ENCODE measurements at regions not wholly inside any gene's neighbourhood (a gene's known extent, or its start where the extent isn't known, plus 50 kb on each side); places are given as distances from the start of the nearest gene placed in this dataset.

DNA sequence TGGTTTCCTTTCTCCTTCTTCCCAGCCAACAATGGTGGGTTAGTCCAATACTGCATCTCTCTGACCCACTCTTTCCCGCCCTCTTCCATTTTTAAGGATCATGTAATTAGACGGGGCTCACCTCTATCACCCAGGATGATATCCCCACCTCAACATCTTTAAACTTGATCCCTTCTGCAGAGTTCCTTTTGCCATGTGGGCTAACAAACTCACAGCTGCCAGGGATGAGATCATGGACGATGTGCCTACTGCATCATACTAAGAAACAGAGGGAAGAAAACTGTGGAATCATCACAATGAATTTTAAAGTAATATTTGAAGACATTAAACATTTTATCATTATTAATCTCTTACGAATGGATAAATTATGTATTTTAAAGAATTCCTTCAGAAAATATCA, 183.5 kb downstream of the RDH14 start:
- DNase-seq, result peak in 1 of 2 experiments; percentile 13

DNA sequence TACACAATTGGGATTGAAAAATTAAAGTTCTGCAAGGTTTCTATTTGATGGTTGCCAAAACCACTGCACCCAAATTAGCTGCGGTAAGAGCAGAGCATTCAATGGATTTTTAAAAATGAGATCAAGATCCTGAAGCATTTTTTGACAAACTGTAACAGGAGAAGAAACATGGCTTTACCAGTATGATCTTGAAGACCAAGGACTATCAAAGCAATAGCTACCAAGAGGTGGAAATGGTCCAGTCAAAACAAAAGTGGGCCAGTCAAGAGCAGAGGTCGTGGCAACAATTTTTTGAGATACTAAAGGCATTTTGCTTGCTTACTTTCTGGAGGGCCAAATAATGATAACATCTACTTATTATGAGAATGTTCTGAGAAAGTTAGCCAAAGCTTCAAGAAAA, 186.8 kb downstream of the RDH14 start:
- no peak for DNase-seq

DNA sequence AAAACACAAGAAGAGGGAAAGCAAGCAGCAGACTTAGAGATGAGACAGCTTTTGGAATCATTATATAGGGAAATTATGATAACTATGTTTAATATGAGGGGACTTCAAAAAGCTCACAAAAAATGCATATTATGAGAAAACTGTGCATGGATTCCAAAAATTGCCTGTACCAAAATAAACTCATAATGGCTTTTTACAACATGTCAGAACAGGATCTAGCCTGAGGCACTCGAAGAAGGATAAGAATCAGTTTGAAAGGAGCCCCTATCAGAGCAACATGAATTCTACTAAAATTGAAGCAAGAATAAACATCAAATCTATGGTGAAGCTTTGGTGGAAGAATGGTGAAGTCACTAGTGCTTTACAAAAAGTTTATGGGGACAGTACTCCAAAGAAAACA, 187.4 kb downstream of the RDH14 start:
- no peak for DNase-seq

DNA sequence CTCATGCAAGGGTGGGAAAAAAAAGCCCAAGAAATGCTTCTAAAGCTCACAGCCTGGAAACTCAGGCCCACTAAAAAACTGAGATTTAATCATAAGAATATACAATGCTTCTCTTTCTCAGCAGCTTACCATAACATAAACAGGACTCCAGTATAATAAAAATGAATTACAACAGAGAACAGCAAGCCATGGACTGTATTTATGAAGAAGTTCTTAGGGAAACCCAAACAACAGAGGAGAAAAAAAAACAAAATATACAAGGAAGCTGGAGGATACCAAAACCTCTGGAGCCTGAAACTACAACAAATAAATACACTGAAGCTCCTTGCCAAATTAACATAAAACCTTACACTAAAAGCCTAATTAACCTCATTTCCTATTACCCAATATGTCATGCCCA, 187.8 kb downstream of the RDH14 start:
- DNase-seq, result no peak

DNA sequence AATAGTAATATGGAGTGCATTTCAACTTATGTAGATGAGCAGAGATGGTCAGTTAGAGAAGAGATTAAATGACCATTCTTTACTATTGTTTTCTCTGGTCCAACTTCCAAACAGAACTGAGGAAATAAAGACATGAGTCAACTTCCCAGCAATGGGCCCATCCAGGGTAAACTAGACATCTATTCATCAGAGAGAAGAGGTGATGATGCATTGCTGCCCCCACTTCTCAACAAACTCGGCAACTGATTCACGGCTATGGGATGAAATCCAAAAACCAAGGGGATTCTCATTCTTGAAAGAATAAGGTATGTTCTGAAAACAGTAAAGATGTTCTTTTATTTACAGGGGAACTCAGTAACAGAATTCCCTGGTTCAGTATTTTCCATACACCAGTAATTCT, 190.7 kb downstream of the RDH14 start:
- DNase-seq, result no peak

DNA sequence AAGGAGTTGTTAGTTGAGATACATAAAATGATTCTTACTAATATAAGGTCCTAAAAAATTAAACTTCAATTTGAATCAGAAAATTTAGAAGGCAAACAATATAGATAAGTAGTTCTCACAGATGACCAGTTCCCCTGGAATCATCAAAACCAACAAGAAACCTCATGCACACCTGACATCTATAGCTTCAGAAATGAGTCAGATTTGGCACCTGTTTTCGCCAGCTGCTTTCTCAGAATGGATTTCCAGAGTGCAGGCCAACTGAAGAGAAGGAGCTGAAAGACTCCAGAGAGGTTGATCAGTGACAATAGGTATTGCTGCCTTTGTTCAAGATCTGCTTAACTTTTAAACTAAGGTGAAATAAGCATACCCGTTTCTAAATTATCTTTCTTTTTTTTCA, 192.4 kb downstream of the RDH14 start:
- DNase-seq, result no peak

DNA sequence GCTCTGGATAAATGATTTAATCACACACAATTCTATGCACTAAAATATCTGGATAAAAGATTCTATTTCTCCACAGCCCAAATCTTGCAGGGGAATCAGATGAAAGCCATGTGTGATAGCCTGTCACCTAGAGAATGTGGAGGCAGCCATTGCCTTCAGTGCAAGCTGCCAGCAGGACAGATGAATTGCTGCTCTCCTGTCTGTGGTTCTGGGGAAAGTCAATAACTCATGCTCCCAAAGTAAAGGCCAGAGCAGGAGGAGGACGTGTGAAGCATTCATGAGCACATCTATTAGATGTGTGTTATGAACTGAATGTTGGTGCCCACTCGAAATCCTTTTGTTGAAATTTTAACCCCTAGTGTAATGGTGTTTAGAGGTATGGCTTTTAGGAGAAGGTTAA, 195.1 kb downstream of the RDH14 start:
- DNase-seq, result no peak

DNA sequence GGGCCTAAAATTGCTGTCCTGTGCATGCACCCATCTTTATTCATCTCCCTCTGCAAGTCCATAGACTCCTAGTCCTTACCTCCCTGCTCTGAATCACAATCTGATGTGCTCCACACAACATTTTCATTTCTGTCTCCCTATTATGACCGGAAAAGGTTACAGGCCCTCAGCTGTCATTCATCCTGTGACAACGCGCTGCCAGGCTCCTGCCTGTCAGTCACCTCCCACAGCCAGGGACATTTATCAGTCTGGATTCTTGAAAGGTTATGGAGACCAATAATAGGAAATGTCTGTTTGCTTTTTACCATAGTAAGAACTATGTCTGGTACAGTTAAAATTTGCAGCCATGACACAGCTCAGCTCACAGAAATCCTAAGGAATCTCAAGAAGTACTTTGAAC, 197.1 kb downstream of the RDH14 start:
- no peak for DNase-seq

DNA sequence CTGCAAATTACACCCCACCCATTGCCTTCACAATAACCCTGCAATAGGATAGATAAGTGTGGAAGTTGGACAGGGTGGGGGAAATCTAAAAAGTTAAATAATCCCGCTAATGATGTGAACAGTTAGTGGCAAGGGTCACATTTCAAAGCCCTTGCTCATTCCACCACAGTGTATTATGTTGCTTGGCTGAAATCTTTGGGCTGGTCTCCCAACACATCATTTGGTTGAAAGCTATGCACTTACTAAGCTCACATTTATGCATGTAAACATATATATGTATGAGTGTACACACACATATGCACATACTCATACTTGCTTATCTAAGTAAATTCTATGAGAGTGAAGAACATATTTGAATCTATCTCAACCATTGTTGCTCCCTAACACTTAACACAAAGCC, 197.8 kb downstream of the RDH14 start:
- no peak for DNase-seq

DNA sequence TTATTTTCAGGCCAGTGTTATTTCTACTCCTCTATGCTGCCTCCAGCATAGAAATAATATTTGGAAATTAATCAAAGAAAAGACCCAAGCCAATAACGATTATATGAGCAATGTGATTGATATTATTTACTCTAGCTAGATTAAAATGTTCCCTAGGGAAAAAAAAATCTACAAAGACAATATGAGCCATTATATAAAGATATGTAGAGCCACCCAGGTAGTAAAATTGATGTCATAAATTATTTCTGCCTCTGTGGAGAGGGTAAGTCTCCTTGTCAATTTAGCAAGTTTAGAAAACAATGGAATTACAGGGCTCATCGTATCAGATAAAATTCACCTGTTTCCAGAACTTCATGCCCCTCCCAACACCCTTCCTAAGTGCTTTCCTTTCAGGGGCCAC, 202.9 kb downstream of the RDH14 start:
- DNase-seq, result no peak

DNA sequence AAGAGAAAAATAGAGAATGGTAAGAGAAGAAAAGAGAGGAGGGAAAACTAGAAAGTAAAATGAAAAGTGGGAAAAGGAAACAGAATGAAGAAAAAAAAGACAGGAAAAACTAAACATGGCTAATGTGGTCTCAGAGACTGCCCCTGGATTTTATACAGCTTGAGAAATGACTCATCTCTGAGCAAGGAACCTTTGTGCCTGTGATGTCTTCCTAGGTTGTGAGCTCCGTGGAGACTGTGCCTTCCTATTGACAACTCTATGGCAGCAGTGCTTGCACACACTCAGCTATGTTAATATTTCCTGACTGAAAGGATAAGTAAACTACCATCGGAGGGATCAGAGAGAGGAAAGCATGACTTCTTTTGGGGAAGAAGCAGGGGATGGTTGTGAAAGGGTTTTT, 203.8 kb downstream of the RDH14 start:
- no peak for DNase-seq

DNA sequence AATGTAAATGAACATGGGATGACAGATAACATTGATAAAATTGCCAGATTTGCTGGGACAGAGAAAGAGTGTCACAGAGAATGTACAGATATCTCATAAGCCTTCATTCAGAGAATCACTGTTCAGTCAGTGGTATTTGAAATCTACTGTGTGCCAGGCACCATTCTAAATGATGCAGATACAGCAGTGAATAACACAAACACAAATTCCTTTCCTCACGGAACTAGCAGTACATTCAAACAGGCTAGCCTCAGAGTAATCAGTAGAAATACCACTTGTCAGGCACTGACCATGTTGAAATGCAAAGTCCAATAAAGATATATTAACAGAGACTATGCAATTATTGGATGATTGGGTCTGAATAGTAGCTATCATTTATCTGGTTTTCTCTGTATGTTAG, 211.0 kb downstream of the RDH14 start:
- DNase-seq, result no peak

DNA sequence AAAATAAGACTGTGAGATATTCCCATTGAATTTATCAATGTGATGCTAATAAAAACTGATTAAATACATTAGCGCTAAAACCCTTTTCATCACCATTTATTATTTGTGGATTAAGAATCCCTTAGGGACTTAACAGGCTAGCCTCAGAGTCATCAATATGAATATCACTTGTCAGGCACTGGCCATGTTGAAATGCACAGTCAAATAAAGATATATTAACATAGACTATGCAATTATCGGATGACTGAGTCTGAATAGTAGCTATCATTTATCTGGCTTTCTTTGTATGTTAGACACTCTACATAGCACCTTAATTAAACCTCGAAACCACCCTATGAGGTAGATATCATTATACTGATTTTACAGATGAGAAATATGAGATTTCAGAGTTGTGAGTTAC, 213.6 kb downstream of the RDH14 start:
- no peak for DNase-seq

DNA sequence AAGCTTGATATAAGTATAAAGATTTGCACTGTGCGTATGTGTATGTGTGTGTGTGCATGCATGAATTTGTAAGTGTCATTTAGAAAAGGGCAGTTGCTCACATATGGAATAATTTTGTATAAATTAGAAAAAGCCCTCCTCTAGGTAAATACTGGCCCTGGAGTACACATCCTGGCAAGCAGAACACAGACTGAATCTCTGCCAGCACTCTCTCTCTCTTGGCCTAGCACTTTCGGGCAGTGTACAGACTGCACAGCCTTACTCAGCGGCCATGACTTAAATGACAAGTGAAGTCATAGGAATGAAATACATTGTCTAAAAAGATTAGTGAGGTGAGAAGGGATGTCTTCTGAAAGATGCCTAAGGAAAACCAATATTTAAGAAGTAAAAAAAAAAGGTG, 214.1 kb downstream of the RDH14 start:
- peak in 1 of 2 experiments; percentile 28 for DNase-seq

DNA sequence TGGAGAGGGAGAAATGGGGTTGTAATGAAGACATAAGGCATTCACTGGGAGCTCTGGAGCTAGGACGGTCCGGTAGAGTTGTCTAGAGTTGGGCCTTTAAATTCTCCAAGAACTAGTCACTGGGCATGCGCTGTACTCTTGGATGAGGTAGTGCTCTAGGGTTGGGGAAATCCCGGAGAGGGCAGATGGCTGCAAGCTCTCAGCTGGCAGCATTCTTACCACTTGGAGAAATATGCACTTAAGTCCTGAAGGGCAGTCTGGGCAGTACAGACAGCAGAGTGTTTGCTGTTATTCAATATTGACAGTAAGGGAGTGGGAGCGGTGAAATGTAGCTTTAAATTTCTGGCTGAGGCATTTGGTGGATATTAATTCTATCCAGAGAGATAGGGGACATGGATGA, 214.6 kb downstream of the RDH14 start:
- peak; percentile 88 to 96 for DNase-seq

DNA sequence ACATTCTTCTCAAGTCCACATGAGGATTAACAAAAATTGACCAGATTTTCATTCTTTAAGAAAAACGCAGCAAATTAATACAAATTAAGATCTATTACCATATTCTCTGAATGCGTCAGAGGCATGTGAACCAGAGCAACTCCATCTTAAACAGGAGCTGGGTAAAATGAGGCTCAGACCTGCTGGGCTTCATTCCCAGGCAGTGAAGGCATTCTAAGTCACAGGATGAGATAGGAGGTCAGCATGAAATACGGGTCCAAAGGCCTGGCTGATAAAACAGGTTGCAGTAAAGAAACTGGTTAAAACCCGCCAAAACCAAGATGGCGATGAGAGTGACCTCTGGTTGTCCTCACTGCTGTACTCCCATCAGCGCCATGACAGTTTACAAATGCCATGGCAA, 217.6 kb downstream of the RDH14 start:
- DNase-seq, result no peak

DNA sequence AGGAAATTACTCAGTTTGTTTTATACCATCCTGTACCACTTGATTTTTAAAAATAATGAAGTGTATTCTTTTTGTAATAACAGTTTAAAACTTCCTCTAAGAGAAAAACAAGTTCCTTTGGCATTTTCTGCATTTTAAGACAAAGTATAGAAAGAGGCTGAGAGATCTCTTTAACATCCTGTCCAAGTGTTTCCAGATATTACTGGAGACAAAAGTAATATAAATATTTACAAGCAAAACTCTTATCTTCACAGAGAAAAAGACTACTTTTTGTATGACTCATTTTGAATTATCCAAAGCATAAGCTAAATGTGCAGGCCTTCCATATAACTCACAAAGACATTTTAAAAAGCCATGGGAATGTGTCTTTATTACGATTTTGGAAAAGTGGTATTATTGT, 221.1 kb downstream of the RDH14 start:
- no peak for DNase-seq

DNA sequence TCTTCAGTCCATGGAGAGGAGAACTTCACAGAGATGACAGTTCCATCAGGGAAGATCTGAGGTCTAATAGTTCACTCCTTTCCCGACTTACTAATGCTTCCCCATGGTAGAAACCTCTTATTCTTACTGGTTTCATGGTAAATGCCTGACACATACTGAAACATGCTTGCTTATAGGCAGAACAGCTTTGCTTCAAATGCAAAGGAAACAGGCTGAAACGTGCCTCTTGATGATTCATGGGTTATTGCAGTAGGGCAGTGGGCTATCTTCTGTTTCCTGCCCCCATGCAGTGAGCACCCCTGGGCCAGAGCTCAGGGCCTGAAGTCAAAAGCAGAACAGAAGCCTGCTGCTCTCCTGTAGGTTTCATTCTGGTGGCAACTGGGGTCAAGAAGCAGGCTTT, 223.5 kb downstream of the RDH14 start:
- no peak for DNase-seq

DNA sequence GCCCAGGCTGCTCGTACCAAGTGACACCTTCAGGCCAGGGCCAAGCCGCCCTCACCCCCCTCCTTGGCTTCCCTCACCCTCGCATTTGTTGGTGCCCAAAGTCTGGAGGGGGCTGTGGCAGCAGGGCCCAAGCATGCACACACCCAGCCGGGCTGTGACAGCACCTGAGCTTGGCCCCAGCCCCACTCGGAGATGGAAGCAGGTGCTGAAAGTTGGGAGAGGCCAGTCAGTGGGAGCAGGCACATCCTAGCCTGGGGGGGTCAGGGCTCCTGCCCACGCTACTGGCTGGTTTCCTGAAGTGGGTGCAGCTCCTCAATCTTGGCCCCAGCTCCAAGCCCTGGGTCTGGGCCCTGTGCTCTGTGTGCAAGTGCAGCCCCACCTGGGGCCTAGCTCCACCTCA, 228.0 kb downstream of the RDH14 start:
- no peak for DNase-seq

DNA sequence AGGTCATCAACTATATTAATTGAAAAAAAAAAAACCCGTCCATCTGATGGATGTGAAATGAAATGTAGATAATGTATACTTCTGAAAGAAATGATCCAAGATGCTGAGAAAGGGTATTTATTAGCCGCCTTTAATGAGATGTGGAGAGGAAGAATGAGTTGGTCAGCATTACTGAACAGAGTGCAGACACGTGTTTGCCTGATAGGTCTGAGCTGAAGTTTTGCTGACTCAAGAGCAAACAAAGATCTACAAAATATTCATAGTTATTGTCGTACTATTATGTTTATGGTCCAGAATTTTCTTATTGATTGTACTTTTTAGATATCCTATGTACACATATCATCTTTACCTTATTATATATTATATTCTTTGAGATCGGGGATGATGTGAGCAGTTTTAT, 235.3 kb downstream of the RDH14 start:
- DNase-seq, result no peak

DNA sequence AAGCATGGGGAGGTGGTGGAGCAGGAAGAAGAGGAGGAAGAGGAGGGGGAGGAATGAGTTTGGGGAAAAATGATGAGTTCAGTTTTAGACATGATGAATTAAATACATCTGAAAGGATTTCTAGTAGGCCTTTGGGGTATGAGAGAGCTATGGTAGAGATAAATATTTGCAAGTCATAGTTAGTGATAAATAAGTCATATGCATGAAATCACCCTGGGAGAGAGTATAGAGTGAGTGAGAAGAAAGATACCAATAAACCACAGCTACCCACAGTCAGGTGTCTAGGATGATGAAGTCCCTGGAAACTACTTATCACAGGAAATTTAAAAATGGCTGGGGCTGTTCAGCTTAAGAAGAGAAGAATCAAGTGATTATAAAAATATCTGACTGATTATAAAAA, 240.5 kb downstream of the RDH14 start:
- DNase-seq, result no peak

DNA sequence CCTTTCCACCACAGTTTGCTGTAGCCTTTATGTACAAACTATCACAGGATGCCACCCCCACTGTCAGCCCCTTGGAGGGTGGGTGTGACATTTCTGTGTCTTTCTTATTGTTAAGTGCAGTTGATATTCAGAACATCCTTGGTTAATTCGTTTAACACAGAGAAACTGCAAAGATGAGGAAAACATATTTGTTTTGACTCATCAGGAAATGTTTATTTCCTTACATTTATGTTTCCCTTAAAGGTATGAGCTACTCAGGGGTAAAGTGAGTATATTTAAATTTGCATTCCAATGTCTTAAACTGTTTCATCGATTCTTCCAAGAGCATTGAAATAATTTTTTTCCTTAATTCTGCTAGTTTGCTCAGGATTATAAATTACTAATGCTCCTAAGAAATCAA, 243.4 kb downstream of the RDH14 start:
- no peak for DNase-seq

DNA sequence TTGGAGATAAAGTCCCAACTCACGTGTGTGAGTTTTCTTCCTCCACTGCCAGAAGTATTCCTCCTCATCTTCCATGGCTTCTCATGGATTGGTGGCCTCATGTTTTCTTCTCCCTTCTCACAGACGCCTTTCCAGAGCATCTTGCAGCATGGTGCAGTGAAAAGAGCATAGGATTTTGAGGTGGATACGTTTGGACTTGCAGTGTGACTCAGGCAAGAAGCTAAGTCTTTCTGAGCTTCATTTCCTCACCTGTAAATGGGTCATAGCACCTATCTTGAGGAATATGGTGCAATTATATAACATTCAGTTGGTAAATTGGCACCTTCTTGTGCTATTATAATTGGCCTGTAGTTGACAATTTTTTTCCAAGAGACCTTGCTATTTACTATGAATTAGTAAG, 247.6 kb downstream of the RDH14 start:
- no peak for DNase-seq

DNA sequence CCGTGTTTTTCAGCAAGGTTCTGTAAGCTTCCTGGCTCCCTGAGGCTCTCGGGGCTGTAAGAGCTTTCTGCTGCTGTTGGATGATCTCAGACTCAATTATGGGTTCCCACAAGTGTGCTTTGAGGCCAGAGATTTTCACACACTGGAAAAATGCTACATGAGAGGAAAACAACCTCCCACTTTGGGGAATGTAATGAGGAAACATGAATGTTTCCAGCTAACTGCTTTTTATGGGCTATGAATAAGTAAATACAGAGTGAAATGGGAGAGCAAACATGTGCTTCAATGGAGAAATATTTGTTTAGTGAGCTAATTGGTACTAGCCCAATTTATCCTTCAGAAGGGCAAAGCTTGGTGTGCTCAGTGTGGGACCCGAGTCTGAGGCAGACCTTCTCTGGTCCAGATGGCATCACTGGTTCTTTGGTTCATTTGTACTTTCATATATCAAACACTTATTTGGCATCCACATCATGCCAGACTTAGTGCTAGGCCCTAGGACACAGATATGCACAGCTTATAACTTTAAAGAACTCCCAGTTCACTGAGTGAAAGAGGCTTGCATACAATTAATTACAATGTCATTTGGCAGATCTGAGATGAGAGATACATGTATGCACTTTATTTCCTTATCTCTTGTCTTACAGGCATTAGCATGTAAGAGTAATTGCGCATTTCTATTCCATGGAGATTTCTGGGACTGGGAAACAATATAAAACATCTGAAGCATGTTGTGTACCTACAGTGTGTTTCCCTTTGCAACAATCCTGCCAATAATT, 248.8 kb downstream of the RDH14 start:
- DNase-seq, result no peak

DNA sequence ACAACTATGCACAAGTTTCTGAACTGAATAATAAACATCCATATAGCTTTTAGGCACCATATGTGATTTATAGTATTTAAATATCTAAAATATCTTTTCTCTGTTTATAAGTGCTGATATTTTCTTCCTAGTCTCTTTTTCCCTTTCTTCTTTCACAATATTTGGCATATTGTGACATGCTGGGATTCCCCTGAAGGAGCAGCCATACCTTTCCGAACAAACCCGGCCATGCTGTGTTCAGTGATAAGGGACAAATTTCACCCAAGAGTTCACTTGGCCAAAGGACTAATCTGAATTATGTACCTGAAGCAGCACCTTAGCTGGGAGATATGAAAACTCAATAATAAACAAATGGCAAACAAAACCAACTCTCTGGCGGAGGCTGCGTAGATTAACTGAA, 250.8 kb downstream of the RDH14 start:
- DNase-seq, result no peak

DNA sequence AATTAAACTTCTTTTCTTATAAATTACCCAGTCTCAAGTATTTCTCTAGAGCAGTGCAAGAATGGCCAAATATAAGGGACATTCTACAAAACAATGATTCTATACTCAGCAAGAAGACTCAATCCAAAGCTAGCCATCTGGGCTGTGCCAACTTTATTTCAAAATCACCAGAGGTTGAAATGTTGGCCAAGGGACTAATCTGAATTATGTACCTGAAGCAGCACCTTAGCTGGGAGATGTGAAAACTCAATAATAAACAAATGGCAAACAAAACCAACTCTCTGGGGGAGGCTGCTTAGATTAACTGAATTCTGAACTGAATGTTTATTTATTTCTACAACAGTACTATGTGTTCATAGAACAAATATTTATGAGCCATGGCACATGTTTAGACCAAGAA, 251.3 kb downstream of the RDH14 start:
- no peak for DNase-seq

Measured in NCI-H524 (cell line).